ENCODE measurements at regions not wholly inside any gene's neighbourhood (a gene's known extent, or its start where the extent isn't known, plus 50 kb on each side); places are given as distances from the start of the nearest gene placed in this dataset.

DNA sequence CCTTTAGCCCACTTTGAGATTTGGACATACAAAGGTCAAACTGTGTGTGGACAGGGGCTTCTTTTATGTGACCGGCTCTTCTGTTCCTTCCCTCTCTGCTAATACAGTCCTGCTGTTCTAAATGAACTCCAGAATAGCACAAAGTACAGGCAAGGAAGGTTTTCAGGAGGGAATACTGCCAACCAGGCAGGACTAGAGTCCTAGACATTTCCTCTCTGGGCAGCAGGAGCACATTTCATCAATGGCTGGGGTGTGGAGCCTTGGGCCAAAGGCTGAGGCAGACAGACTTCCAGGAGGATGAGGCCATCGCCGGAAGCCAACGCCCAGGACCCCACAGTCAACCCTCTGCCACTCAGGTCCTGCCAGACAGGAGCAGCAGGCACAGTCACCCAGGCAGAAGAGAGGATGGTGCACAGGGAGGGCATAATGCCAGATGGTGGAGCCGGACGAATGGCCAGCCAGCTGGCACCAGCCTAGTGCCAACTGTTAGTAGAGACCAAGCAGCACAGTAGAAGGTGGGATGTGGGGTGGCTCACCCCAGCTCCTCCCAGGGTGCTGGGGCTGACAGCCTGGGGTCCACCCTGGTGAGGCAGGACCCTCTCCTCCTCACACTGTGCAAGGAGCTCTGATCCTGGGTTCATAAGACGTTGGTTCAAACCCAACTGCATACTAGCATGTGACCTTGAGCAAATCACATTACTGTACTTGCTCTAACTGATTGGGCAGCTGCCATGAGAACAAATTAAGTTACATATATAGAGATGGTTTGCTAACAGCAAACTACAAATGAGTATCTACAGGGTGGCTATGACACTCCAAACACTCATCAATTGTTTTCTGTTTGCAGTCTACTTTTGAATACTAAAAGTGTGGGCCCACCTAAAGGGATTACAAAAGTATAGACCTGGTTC is 410.7 kb downstream of the SIPA1L2 start:
- Mint-ChIP-seq H3K36me3 (ENCODE audit: insufficient read depth in 1 of 3, low read depth in 3 of 3) (peaks cover 0 to 15% (median 12%) of the 10 kb centered on the region in 3 experiments; a peak in 4 of 7 replicates), H3K9me3 (peaks cover 2 to 9% of the 10 kb centered on the region in 2 experiments; a peak in 3 of 5 replicates), H3K27me3 (ENCODE audit: low read depth) (peaks cover 41% of the 10 kb centered on the region), H3K27ac (no peak overlapping the region), H3K4me3 (no peak overlapping the region), H3K4me1 (no peaks in the 10 kb centered on the region; a peak in 1 of 4 replicates)
- Histone ChIP-seq H2AK5ac (ENCODE audit: insufficient read length, low read length) (no peak overlapping the region), H3K4me1 (ENCODE audit: insufficient read depth, low read length) (no peaks in the 10 kb centered on the region), H3K23ac (ENCODE audit: insufficient read length, low read depth, low read length) (no peak overlapping the region), H2BK20ac (ENCODE audit: low read depth, low read length, poor library complexity, severe bottlenecking) (no peak overlapping the region), H3K9ac (ENCODE audit: extremely low read depth, insufficient read length, low read length) (no peak overlapping the region), H2BK15ac (ENCODE audit: low read depth, low read length) (no peak overlapping the region), H3K9me3 (ENCODE audit: control insufficient read depth, low read depth, low read length) (no peaks in the 10 kb centered on the region), H3K23me2 (ENCODE audit: insufficient read length, low read depth, low read length, poor library complexity, severe bottlenecking) (no peaks in the 10 kb centered on the region), H3K27ac (ENCODE audit: insufficient read length, low read depth, low read length) (no peak overlapping the region), H3K4ac (ENCODE audit: low read depth, low read length) (no peak overlapping the region), H4K20me1 (ENCODE audit: control insufficient read depth, insufficient read depth, insufficient read length) (no peaks in the 10 kb centered on the region), H3K14ac (ENCODE audit: insufficient read depth, low read length) (no peak overlapping the region), H3T11ph (ENCODE audit: low read length) (no peak overlapping the region), H2BK5ac (ENCODE audit: insufficient read length, low read length) (no peak overlapping the region), H2BK12ac (ENCODE audit: insufficient read length, low read depth, low read length) (no peak overlapping the region), H2BK120ac (ENCODE audit: low read depth, low read length, poor library complexity, severe bottlenecking) (no peak overlapping the region), H3K79me1 (ENCODE audit: insufficient read depth, low read depth, low read length, poor library complexity, severe bottlenecking) (no peaks in the 10 kb centered on the region), H2AFZ (ENCODE audit: low read length) (no peak overlapping the region), H4K91ac (ENCODE audit: insufficient read length, low read depth, low read length) (no peak overlapping the region), H3K56ac (ENCODE audit: insufficient read length, low read depth, low read length) (no peak overlapping the region), H3K79me2 (ENCODE audit: insufficient read depth, low read length) (no peaks in the 10 kb centered on the region), H3K4me2 (ENCODE audit: insufficient read depth, insufficient read length, low read length) (no peak overlapping the region), H3K18ac (ENCODE audit: insufficient read length, low read depth, low read length) (no peak overlapping the region), H4K5ac (ENCODE audit: insufficient read length, low read depth, low read length) (no peak overlapping the region), H4K8ac (replicated peaks; ENCODE audit: insufficient read length, low read depth, low read length) (no peak overlapping the region), H3K27me3 (ENCODE audit: insufficient read depth, low read length) (peaks cover 27% of the 10 kb centered on the region; the same call in 1 of the 2 replicates)
- TF ChIP-seq, protein P1, sequence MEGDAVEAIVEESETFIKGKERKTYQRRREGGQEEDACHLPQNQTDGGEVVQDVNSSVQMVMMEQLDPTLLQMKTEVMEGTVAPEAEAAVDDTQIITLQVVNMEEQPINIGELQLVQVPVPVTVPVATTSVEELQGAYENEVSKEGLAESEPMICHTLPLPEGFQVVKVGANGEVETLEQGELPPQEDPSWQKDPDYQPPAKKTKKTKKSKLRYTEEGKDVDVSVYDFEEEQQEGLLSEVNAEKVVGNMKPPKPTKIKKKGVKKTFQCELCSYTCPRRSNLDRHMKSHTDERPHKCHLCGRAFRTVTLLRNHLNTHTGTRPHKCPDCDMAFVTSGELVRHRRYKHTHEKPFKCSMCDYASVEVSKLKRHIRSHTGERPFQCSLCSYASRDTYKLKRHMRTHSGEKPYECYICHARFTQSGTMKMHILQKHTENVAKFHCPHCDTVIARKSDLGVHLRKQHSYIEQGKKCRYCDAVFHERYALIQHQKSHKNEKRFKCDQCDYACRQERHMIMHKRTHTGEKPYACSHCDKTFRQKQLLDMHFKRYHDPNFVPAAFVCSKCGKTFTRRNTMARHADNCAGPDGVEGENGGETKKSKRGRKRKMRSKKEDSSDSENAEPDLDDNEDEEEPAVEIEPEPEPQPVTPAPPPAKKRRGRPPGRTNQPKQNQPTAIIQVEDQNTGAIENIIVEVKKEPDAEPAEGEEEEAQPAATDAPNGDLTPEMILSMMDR (conservative IDR thresholded peaks at IDR 0.05), result no peak
- WGBS (ENCODE audit: extremely low coverage, insufficient read length, low lambda C conversion rate), result no CpG with 5 or more reads among the region's 7 CpGs
- DNase-seq, result no peak
